Calu3 (cell line): ENCODE measurements at regions not wholly inside any gene's neighbourhood (a gene's known extent, or its start where the extent isn't known, plus 50 kb on each side); places are given as distances from the start of the nearest gene placed in this dataset.

ENCODE experiments used
- BruUV-seq: library from RNA; stranded (reverse); fragments of 400-500 nt; replicated peaks from 2 replicates; lab custom pipeline; 2021; lab: Mats Ljungman, UMichigan
- CTCF ChIA-PET: fragments of 300-600 bp; sonication (Branson Sonifier 250); formaldehyde crosslinking; loops from one replicate; lab custom pipeline; 2022; ENCODE audit warnings: antibody characterized with exemption; lab: Charles Lee
- DNase-seq: peaks from one replicate; pipeline ENCODE4 v3.0.0; 2022
- H3K27ac Mint-ChIP-seq: one replicate; pipeline ENCODE4 v1.8.0; 2022; ENCODE audit warnings: mixed read lengths; ENCODE audit not compliant: unreplicated experiment
- H3K27me3 Mint-ChIP-seq: one replicate; pipeline ENCODE4 v1.8.0; 2022; ENCODE audit warnings: mixed read lengths; ENCODE audit not compliant: unreplicated experiment
- H3K36me3 Mint-ChIP-seq: one replicate; pipeline ENCODE4 v1.8.0; 2022; ENCODE audit warnings: mild to moderate bottlenecking, moderate library complexity, mixed read lengths; ENCODE audit not compliant: insufficient read depth, unreplicated experiment
- H3K4me1 Mint-ChIP-seq: one replicate; pipeline ENCODE4 v1.8.0; 2022; ENCODE audit warnings: mild to moderate bottlenecking, low read depth, mixed read lengths; ENCODE audit not compliant: unreplicated experiment
- H3K4me3 Mint-ChIP-seq: one replicate; pipeline ENCODE4 v1.8.0; 2022; ENCODE audit warnings: mild to moderate bottlenecking, low read depth, moderate library complexity, mixed read lengths; ENCODE audit not compliant: unreplicated experiment
- H3K9me3 Mint-ChIP-seq: one replicate; pipeline ENCODE4 v1.8.0; 2022; ENCODE audit warnings: low read depth, mixed read lengths; ENCODE audit not compliant: unreplicated experiment
- intact Hi-C: fragments of 100-400 bp; cut with micrococcal nuclease; formaldehyde crosslinking; loops from one replicate; pipeline ENCODE4 v1.10.0; 2022; ENCODE audit not compliant: unreplicated experiment
- TF ChIP-seq, protein P1 (sequence below): fragments of 200-600 bp; IDR thresholded peaks from one replicate; pipeline ENCODE4 v1.8.0; 2022; ENCODE audit warnings: antibody characterized with exemption; ENCODE audit not compliant: unreplicated experiment

- no peaks in the 10 kb centered on the region for H3K9me3 Mint-ChIP-seq
- intact Hi-C loops, result no loop called here
- no peak overlapping the region for H3K4me3 Mint-ChIP-seq
- no peak overlapping the region for H3K27ac Mint-ChIP-seq
- BruUV-seq, result no TSS peak
- H3K4me1 Mint-ChIP-seq, result no peaks in the 10 kb centered on the region
- no peaks in the 10 kb centered on the region for H3K36me3 Mint-ChIP-seq
- CTCF ChIA-PET, result no interaction called here
- H3K27me3 Mint-ChIP-seq, result peaks cover 21% of the 10 kb centered on the region
- TF ChIP-seq, protein P1, sequence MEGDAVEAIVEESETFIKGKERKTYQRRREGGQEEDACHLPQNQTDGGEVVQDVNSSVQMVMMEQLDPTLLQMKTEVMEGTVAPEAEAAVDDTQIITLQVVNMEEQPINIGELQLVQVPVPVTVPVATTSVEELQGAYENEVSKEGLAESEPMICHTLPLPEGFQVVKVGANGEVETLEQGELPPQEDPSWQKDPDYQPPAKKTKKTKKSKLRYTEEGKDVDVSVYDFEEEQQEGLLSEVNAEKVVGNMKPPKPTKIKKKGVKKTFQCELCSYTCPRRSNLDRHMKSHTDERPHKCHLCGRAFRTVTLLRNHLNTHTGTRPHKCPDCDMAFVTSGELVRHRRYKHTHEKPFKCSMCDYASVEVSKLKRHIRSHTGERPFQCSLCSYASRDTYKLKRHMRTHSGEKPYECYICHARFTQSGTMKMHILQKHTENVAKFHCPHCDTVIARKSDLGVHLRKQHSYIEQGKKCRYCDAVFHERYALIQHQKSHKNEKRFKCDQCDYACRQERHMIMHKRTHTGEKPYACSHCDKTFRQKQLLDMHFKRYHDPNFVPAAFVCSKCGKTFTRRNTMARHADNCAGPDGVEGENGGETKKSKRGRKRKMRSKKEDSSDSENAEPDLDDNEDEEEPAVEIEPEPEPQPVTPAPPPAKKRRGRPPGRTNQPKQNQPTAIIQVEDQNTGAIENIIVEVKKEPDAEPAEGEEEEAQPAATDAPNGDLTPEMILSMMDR, result no peak
- no peak for DNase-seq
Observed at GRCh38 chr1:219460081-219460895, 152.6 kb downstream of the ZC3H11B start.

DNA sequence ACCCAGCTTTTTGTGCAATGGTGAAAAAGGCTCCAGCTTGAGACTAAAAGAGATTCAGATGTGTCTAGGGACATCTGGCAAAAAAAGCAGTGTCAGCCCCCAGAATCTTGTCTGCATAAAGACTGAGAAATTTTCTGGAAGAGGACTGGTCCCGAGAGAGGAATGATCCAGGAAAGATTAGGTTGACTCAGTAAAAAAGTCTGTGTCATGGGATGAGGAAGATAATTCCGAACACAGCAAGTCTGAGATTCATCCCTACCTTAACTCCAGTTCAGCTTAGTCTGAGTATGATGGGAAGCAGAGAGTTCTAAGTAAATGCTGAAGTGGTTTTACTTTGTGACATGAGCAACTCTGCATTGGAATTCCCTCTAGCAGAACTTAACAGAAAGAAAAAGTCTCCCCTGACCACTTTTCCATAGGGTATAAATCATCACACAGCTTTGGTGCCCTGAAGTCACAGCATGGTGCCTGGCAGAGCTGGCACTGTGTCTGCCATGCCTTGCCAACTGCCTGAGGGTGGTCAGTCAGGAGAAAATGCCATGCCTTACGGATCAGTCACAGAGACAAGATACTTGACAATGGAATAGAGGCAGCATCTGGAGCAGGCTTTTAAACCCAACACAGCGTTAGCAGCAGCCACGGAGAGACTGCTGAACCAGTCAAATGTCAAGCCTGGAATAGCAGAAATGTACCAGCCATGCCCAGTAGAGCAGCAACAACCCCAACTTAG is 153.4 kb downstream of the ZC3H11B start:
- Mint-ChIP-seq H3K4me1 (no peaks in the 10 kb centered on the region), H3K27me3 (peaks cover 21% of the 10 kb centered on the region), H3K9me3 (no peaks in the 10 kb centered on the region), H3K27ac (no peak overlapping the region), H3K36me3 (no peaks in the 10 kb centered on the region), H3K4me3 (no peak overlapping the region)
- no peak for DNase-seq
- TF ChIP-seq, protein P1, result no peak
- intact Hi-C loops, result no loop called here
- no TSS peak for BruUV-seq
- CTCF ChIA-PET, result no interaction called here

DNA sequence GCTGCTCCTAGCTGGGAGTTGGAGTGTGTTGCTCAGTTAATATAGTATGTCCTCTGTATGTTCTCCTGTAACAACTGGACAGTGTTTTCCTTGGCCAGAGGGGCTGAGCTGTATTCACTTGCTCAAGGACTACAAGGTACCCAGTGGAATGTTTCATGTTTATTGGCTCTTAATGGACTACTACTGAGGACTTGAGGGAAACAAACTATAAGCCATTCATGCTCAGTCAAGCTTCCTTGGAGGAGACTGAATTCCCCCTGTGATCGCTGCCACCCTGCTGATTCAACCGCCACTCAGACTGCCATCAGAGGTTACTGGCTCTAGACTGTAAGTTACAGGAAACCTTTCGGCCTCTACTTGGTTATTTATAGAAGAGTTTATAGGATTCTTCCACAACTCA is 166.6 kb downstream of the ZC3H11B start:
- Mint-ChIP-seq H3K36me3 (no peaks in the 10 kb centered on the region), H3K27me3 (no peaks in the 10 kb centered on the region), H3K4me3 (no peak overlapping the region), H3K4me1 (peaks cover 12% of the 10 kb centered on the region), H3K27ac (no peak overlapping the region), H3K9me3 (no peaks in the 10 kb centered on the region)
- TF ChIP-seq, protein P1, result no peak
- no peak for DNase-seq
- CTCF ChIA-PET, result no interaction called here
- intact Hi-C loops, result no loop called here
- BruUV-seq, result no TSS peak

GRCh38 chr1:219445864-219446263 is 167.0 kb downstream of the ZC3H11B start:
- CTCF ChIA-PET, result no interaction called here
- no peak for DNase-seq
- TF ChIP-seq, protein P1, result no peak
- Mint-ChIP-seq H3K27me3 (no peaks in the 10 kb centered on the region), H3K4me1 (peaks cover 12% of the 10 kb centered on the region), H3K4me3 (no peak overlapping the region), H3K27ac (no peak overlapping the region), H3K9me3 (no peaks in the 10 kb centered on the region), H3K36me3 (no peaks in the 10 kb centered on the region)
- intact Hi-C loops, result no loop called here
- no TSS peak for BruUV-seq
